Thyroid gland (tissue), 4 donors: ENCODE measurements at regions not wholly inside any gene's neighbourhood (a gene's known extent, or its start where the extent isn't known, plus 50 kb on each side); places are given as distances from the start of the nearest gene placed in this dataset.

ENCODE experiments used
- CTCF ChIP-seq, 6 experiments: fragments of 200-600 bp in 3 of 6; fragments of 450-650 bp in 3 of 6; sonication (generic) in 3 of 6; IDR thresholded peaks; one replicate each; pipeline ENCODE4 v1.5.1; 2016 to 2019; ENCODE audit warnings: antibody characterized with exemption in 6 of 6, mild to moderate bottlenecking in 2 of 6, inconsistent platforms in 1 of 6, moderate library complexity in 1 of 6
- POLR2A ChIP-seq, 2 donors: fragments of 450-650 bp; IDR thresholded peaks; one replicate each; pipeline ENCODE4 v1.6.1; 2017; ENCODE audit warnings: antibody characterized with exemption in 2 of 2, mild to moderate bottlenecking in 2 of 2, moderate library complexity in 1 of 2

- no peak for TF ChIP-seq CTCF (IDR thresholded peaks at IDR 0.05)
- no peak for TF ChIP-seq POLR2A (IDR thresholded peaks at IDR 0.05)
Measured at GRCh38 chr1:37092937-37093336, 58.6 kb upstream of the GRIK3 start.
